ENCODE measurements at regions not wholly inside any gene's neighbourhood (a gene's known extent, or its start where the extent isn't known, plus 50 kb on each side); places are given as distances from the start of the nearest gene placed in this dataset.

DNA sequence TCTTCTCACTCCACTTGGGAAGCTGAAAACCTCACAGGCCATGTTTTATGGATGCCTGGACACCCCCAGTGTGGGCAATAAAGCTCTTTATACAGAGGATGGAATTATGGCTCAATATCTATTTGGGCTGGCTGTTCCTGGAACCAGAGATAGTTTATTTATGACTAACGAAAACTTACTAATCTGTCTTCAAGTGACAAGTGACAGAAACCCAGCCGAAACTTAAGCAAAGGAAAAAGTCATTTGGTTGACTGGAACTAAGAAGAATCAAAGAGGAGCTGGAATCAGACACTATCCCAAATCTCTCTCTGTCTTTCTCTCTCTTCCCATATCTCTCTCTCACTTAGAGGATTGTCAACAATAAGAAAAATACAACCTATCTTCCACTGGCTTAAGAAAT, 78.3 kb upstream of the CDK6 start:
- H3K36me3 ChIP-seq: no peaks in the 10 kb centered on the region
- no peaks in the 10 kb centered on the region for H3K9me3 ChIP-seq
- no peak for TF ChIP-seq POLR2A (IDR thresholded peaks at IDR 0.05)
- no peak for TF ChIP-seq CTCF (IDR thresholded peaks at IDR 0.05)
- no peaks in the 10 kb centered on the region for H3K4me1 ChIP-seq
- no peak overlapping the region for H3K27ac ChIP-seq
- no peak for DNase-seq
- H3K27me3 ChIP-seq: no peaks in the 10 kb centered on the region
- no peak overlapping the region for H3K4me3 ChIP-seq

- Histone ChIP-seq H3K27ac (no peak overlapping the region), H3K4me3 (no peak overlapping the region), H3K9me3 (no peaks in the 10 kb centered on the region), H3K27me3 (no peaks in the 10 kb centered on the region), H3K4me1 (no peaks in the 10 kb centered on the region), H3K36me3 (no peaks in the 10 kb centered on the region)
- TF ChIP-seq POLR2A (IDR thresholded peaks at IDR 0.05) (no peak), CTCF (IDR thresholded peaks at IDR 0.05) (no peak)
- DNase-seq: no peak
Measured at GRCh38 chr7:92913849-92914248, 77.5 kb upstream of the CDK6 start.

DNA sequence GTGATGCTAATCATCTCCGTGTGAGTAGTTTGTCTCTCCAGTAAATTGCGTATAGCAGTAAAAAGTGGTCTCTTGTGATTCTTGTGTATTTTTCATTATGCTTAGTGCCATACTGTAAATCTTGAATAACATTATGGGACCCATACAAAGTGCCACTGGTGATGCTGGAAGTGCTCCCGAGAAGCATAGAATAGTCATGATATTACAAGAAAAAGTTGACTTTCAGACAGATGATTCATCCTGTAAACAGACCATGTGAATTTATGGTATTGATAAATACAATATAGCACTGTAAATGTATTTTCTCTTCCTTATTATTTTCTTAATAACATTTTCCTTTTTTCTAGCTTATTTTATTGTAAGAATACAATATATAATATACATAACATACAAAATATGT, 74.6 kb upstream of the CDK6 start:
- no peaks in the 10 kb centered on the region for H3K36me3 ChIP-seq
- no peaks in the 10 kb centered on the region for H3K27me3 ChIP-seq
- TF ChIP-seq CTCF (IDR thresholded peaks at IDR 0.05): no peak
- no peak for TF ChIP-seq POLR2A (IDR thresholded peaks at IDR 0.05)
- H3K27ac ChIP-seq: no peak overlapping the region
- H3K9me3 ChIP-seq: no peaks in the 10 kb centered on the region
- H3K4me1 ChIP-seq: no peaks in the 10 kb centered on the region
- no peak overlapping the region for H3K4me3 ChIP-seq
- DNase-seq: no peak

GRCh38 chr7:92909686-92910475, 73.5 kb upstream of the CDK6 start:
- Histone ChIP-seq H3K9me3 (no peaks in the 10 kb centered on the region), H3K27me3 (no peaks in the 10 kb centered on the region)
- TF ChIP-seq CTCF (IDR thresholded peaks at IDR 0.05): no peak

GRCh38 chr7:92904244-92905131, 68.1 kb upstream of the CDK6 start:
- DNase-seq: peak in 1 of 3 donors; percentile 17
- Histone ChIP-seq H3K9me3 (no peaks in the 10 kb centered on the region), H3K36me3 (no peaks in the 10 kb centered on the region), H3K4me1 (no peaks in the 10 kb centered on the region), H3K27ac (no peak overlapping the region), H3K4me3 (no peak overlapping the region), H3K27me3 (no peaks in the 10 kb centered on the region)
- no peak for TF ChIP-seq CTCF (IDR thresholded peaks at IDR 0.05)
- no peak for TF ChIP-seq POLR2A (IDR thresholded peaks at IDR 0.05)

More at GRCh38 chr7:92909686-92910475, 73.5 kb upstream of the CDK6 start:
- Histone ChIP-seq H3K4me3 (no peak overlapping the region), H3K27ac (no peak overlapping the region), H3K4me1 (no peaks in the 10 kb centered on the region), H3K36me3 (no peaks in the 10 kb centered on the region)
- no peak for DNase-seq
